IMR-90 (cell line): ENCODE measurements at regions not wholly inside any gene's neighbourhood (a gene's known extent, or its start where the extent isn't known, plus 50 kb on each side); places are given as distances from the start of the nearest gene placed in this dataset.

Experiments
- ATAC-seq: fragments of 200-7000 bp; cut with Tn5 transposase; 2 replicates; pipeline ENCODE4 v1.9.1; 2020; ENCODE audit warnings: low read depth, mild to moderate bottlenecking, moderate library complexity
- BruUV-seq: library from RNA; stranded (reverse); fragments of 400-500 nt; replicated peaks from 2 replicates; lab custom pipeline; 2021; lab: Mats Ljungman, UMichigan
- CTCF ChIA-PET: fragments of 300-600 bp; formaldehyde crosslinking; extraction: SDS; loops from one replicate; lab custom pipeline; 2021; ENCODE audit warnings: antibody characterized with exemption; lab: Yijun Ruan, JAX
- POLR2A ChIA-PET: fragments of 300-600 bp; sonication (Branson Sonifier 250); formaldehyde crosslinking; loops from one replicate; lab custom pipeline; 2022; ENCODE audit warnings: antibody characterized with exemption; ENCODE audit not compliant: unreplicated experiment; lab: Charles Lee
- DNase-seq: peaks from one replicate; pipeline ENCODE4 v3.0.0; 2013
- H2AFZ ChIP-seq: replicated peaks from 2 replicates; pipeline ENCODE3; 2013; ENCODE audit warnings: low read length, mild to moderate bottlenecking; ENCODE audit not compliant: poor library complexity
- H2AK5ac ChIP-seq: 2 replicates; pipeline ENCODE4 v1.6.1; 2013; ENCODE audit warnings: low read depth, low read length, inconsistent platforms
- H2AK9ac ChIP-seq: replicated peaks from 2 replicates; pipeline ENCODE3; 2013; ENCODE audit warnings: mild to moderate bottlenecking, low read depth, low read length, moderate library complexity; ENCODE audit not compliant: poor library complexity
- H2BK120ac ChIP-seq: 2 replicates; pipeline ENCODE4 v1.6.1; 2013; ENCODE audit warnings: low read depth, low read length, inconsistent platforms
- H2BK15ac ChIP-seq: 3 replicates; pipeline ENCODE4 v1.6.1; 2013; ENCODE audit warnings: low read depth, low read length, inconsistent platforms
- H2BK20ac ChIP-seq: 2 replicates; pipeline ENCODE4 v1.6.1; 2013; ENCODE audit warnings: low read depth, mild to moderate bottlenecking, inconsistent platforms, low read length, moderate library complexity
- H2BK5ac ChIP-seq: 2 replicates; pipeline ENCODE4 v1.6.1; 2013; ENCODE audit warnings: mild to moderate bottlenecking, low read depth, low read length, inconsistent platforms; ENCODE audit not compliant: poor library complexity, severe bottlenecking
- H3K14ac ChIP-seq: replicated peaks from 2 replicates; pipeline ENCODE4 v1.6.1; 2013; ENCODE audit warnings: low read depth, low read length, inconsistent platforms
- H3K18ac ChIP-seq: 2 replicates; pipeline ENCODE4 v1.6.1; 2013; ENCODE audit warnings: low read depth, low read length, control low read depth
- H3K23ac ChIP-seq: 2 replicates; pipeline ENCODE4 v1.6.1; 2013; ENCODE audit warnings: low read depth, low read length, inconsistent platforms
- H3K27ac ChIP-seq: 2 replicates; pipeline ENCODE4 v1.5.1; 2013; ENCODE audit warnings: mild to moderate bottlenecking, control low read depth, low read length; ENCODE audit not compliant: insufficient read depth
- H3K27me3 ChIP-seq: 2 replicates; pipeline ENCODE4 v1.6.1; 2013; ENCODE audit warnings: low read length; ENCODE audit not compliant: control insufficient read depth, insufficient read depth
- H3K36me3 ChIP-seq: 2 replicates; pipeline ENCODE4 v1.6.1; 2013; ENCODE audit warnings: low read length, mixed read lengths; ENCODE audit not compliant: control insufficient read depth, insufficient read depth
- H3K4ac ChIP-seq: 2 replicates; pipeline ENCODE4 v1.6.1; 2013; ENCODE audit warnings: low read depth, low read length, inconsistent platforms
- H3K4me1 ChIP-seq: 2 replicates; pipeline ENCODE4 v1.6.1; 2013; ENCODE audit warnings: low read length, mixed read lengths; ENCODE audit not compliant: control insufficient read depth, insufficient read depth
- H3K4me2 ChIP-seq: 2 replicates; pipeline ENCODE4 v1.6.1; 2013; ENCODE audit warnings: low read depth, mild to moderate bottlenecking, control low read depth, low read length, moderate library complexity
- H3K4me3 ChIP-seq: 2 replicates; pipeline ENCODE4 v1.5.1; 2013; ENCODE audit warnings: low read depth, mild to moderate bottlenecking, control low read depth, low read length, moderate library complexity; ENCODE audit not compliant: insufficient read depth
- H3K56ac ChIP-seq: 2 replicates; pipeline ENCODE4 v1.6.1; 2013; ENCODE audit warnings: low read length, inconsistent platforms; ENCODE audit not compliant: insufficient read depth; ENCODE audit errors: extremely low read depth
- H3K79me1 ChIP-seq, 2 experiments: 2 replicates each; pipeline ENCODE4 v1.6.1; 2013; ENCODE audit warnings: low read length in 2 of 2, inconsistent platforms in 1 of 2, low read depth in 1 of 2
- H3K9ac ChIP-seq: 2 replicates; pipeline ENCODE4 v1.6.1; 2013; ENCODE audit warnings: low read depth, low read length, control low read depth
- H3K9me1 ChIP-seq: 2 replicates; pipeline ENCODE4 v1.6.1; 2013; ENCODE audit warnings: low read length, inconsistent platforms; ENCODE audit not compliant: insufficient read depth
- H3K9me3 ChIP-seq: 2 replicates; pipeline ENCODE4 v1.6.1; 2013; ENCODE audit warnings: low read length; ENCODE audit not compliant: control insufficient read depth, insufficient read depth
- H4K20me1 ChIP-seq: 2 replicates; pipeline ENCODE4 v1.6.1; 2013; ENCODE audit warnings: low read length, inconsistent platforms; ENCODE audit not compliant: insufficient read depth
- H4K5ac ChIP-seq: 2 replicates; pipeline ENCODE4 v1.6.1; 2013; ENCODE audit warnings: mild to moderate bottlenecking, low read depth, low read length, control low read depth
- H4K8ac ChIP-seq, 2 experiments: 2 replicates each; pipeline ENCODE4 v1.6.1; 2013; ENCODE audit warnings: low read depth in 2 of 2, low read length in 2 of 2, control low read depth in 1 of 2, inconsistent platforms in 1 of 2
- H4K91ac ChIP-seq: 2 replicates; pipeline ENCODE4 v1.6.1; 2013; ENCODE audit warnings: low read depth, low read length, inconsistent platforms; ENCODE audit not compliant: insufficient read depth
- CEBPB ChIP-seq: IDR thresholded peaks from 2 replicates; pipeline ENCODE4 v1.6.1; 2012; ENCODE audit warnings: low read depth, low read length, improper control_type of control experiment
- POLR2A ChIP-seq: IDR thresholded peaks from 2 replicates; pipeline ENCODE4 v1.6.1; 2012; ENCODE audit warnings: mild to moderate bottlenecking, low read depth, low read length
- WGBS, 2 experiments: methylation state at CpG; one replicate each; pipeline versions ENCODE4 v1.1.5 to v1.1.7; 2013; ENCODE audit warnings: missing lambda C conversion rate in 2 of 2; ENCODE audit not compliant: insufficient read length in 1 of 2; ENCODE audit errors: extremely low coverage in 2 of 2; 5-methylcytosine and 5-hydroxymethylcytosine counted together
- dilution Hi-C: fragments of 300-500 bp; cut with HindIII; formaldehyde crosslinking; loops from one replicate; pipeline ENCODE4 v1.14.3; 2018; ENCODE audit warnings: low sequenced_read_pairs; ENCODE audit not compliant: unreplicated experiment
- in situ Hi-C: fragments of 300-500 bp; cut with MboI; formaldehyde crosslinking; loops from 3 replicates; pipeline ENCODE4 v1.14.3; 2019; ENCODE audit warnings: low sequenced_read_pairs, inconsistent platforms, mixed read lengths
- intact Hi-C: fragments of 100-400 bp; cut with micrococcal nuclease; formaldehyde crosslinking; loops from 2 replicates; pipeline ENCODE4 v1.10.0; 2022
- TF ChIP-seq, protein P1 (sequence below): fragments of 150-350 bp; IDR thresholded peaks from 2 replicates; pipeline ENCODE4 v1.6.1; 2017; ENCODE audit warnings: mild to moderate bottlenecking, antibody characterized with exemption, low read length, low read depth

DNA sequence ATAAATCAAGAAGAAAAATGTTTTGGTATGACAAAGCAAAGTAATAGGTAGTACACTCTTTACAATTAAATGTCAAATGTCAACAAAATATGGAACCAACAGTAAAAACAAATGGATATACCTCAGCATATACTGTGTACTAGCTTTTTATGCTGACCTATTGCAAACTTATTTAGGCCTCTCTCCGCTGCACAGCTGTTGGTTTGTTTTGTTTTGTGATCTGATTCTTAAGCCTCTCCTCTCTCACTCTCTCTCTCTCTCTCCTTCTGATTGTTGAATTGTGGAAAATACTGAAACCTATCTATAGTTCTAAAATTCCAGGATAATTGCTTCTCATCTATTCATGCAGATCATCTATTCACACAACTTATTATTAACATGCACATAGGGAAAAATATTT is 154.9 kb upstream of the ARHGAP28 start:
- no peak overlapping the region for H2AK9ac ChIP-seq
- H3K9me3 ChIP-seq, result no peaks in the 10 kb centered on the region
- H3K4me2 ChIP-seq, result no peak overlapping the region
- no peak overlapping the region for H2AK5ac ChIP-seq
- no peaks in the 10 kb centered on the region for H4K20me1 ChIP-seq
- no peak overlapping the region for H3K27ac ChIP-seq
- CTCF ChIA-PET, result interaction anchor here (0.6 to 1.1 kb wide), 3 partner anchors 9 to 142 kb away, joined by 4 to 6 read pairs (median 5); no protein-coding TSS in a partner anchor
- no peak overlapping the region for H3K23ac ChIP-seq
- H3K36me3 ChIP-seq, result no peaks in the 10 kb centered on the region
- peaks cover 2% of the 10 kb centered on the region; the same call in 1 of the 2 replicates for H3K27me3 ChIP-seq
- no peak for DNase-seq
- POLR2A ChIA-PET, result no interaction called here
- H4K8ac ChIP-seq, result no peak overlapping the region
- no peak overlapping the region for H3K4me3 ChIP-seq
- H3K14ac ChIP-seq, result no peak overlapping the region
- BruUV-seq, result no TSS peak
- H3K9ac ChIP-seq, result no peak overlapping the region
- in situ Hi-C loops, result no loop called here
- no peak overlapping the region for H2BK20ac ChIP-seq
- H3K18ac ChIP-seq, result no peak overlapping the region
- no peak overlapping the region for H4K91ac ChIP-seq
- intact Hi-C loops, result no loop called here
- no peak overlapping the region for H3K4ac ChIP-seq
- no peak overlapping the region for H2BK120ac ChIP-seq
- dilution Hi-C loops, result no loop called here
- no peaks in the 10 kb centered on the region for H3K79me1 ChIP-seq
- H2BK15ac ChIP-seq, result no peak overlapping the region
- no peak overlapping the region for H2BK5ac ChIP-seq
- no peak overlapping the region for H4K5ac ChIP-seq
- TF ChIP-seq CEBPB, result no peak
- TF ChIP-seq, protein P1, sequence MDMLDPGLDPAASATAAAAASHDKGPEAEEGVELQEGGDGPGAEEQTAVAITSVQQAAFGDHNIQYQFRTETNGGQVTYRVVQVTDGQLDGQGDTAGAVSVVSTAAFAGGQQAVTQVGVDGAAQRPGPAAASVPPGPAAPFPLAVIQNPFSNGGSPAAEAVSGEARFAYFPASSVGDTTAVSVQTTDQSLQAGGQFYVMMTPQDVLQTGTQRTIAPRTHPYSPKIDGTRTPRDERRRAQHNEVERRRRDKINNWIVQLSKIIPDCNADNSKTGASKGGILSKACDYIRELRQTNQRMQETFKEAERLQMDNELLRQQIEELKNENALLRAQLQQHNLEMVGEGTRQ, result no peak
- no peak for TF ChIP-seq POLR2A
- H3K56ac ChIP-seq, result no peak overlapping the region
- no peaks in the 10 kb centered on the region for H3K4me1 ChIP-seq
- H3K9me1 ChIP-seq, result no peaks in the 10 kb centered on the region
- no peak for ATAC-seq
- WGBS, 2 experiments, result no CpG with 5 or more reads among the region's 1 CpG
- no peak overlapping the region for H2AFZ ChIP-seq
